HCT116 (cell line): ENCODE measurements at regions not wholly inside any gene's neighbourhood (a gene's known extent, or its start where the extent isn't known, plus 50 kb on each side); places are given as distances from the start of the nearest gene placed in this dataset.
"Not testable (repeated sequence)": the region's sequence is repeated elsewhere in the genome, so short reads cannot be mapped to it uniquely, and the experiment has no call there.

Source experiments
- ATAC-seq: fragments of 200-7000 bp; cut with Tn5 transposase; 2 replicates; pipeline ENCODE4 v1.9.1; 2020; ENCODE audit warnings: mild to moderate bottlenecking, moderate library complexity
- BruUV-seq: library from RNA; stranded (reverse); fragments of 400-500 nt; replicated peaks from 2 replicates; lab custom pipeline; 2021; lab: Mats Ljungman, UMichigan
- CTCF ChIA-PET: fragments of 300-600 bp; sonication (Branson Sonifier 250); formaldehyde crosslinking; loops from one replicate; lab custom pipeline; 2021; ENCODE audit warnings: antibody characterized with exemption; lab: Charles Lee
- POLR2A ChIA-PET: fragments of 300-600, 350-600 bp; sonication (Branson Sonifier 250); formaldehyde crosslinking; loops from one replicate; lab custom pipeline; 2021; ENCODE audit warnings: antibody characterized with exemption; lab: Charles Lee
- RAD21 ChIA-PET, 2 experiments: fragments of 300-600 bp; sonication (Branson Sonifier 250); formaldehyde crosslinking; loops; one replicate each; lab custom pipeline; 2023; ENCODE audit warnings: low total read pairs in 2 of 2; ENCODE audit not compliant: uncharacterized antibody in 2 of 2, unreplicated experiment in 2 of 2, low non-redundant PET in 1 of 2; lab: Charles Lee
- DNase-seq: peaks from one replicate; pipeline ENCODE4 v3.0.0-alpha.2; 2010; ENCODE audit warnings: low read depth, low spot score
- H2AFZ ChIP-seq: fragments of 200-600 bp; shearing (Covaris generic), sonication (generic); 2 replicates; pipeline ENCODE4 v1.6.1; 2017; ENCODE audit warnings: low read depth, mixed run types, mixed read lengths, antibody characterized with exemption, low read length; ENCODE audit not compliant: poor library complexity, severe bottlenecking
- H3K27ac ChIP-seq: 2 replicates; pipeline ENCODE4 v1.5.1; 2012; ENCODE audit warnings: low read depth, low read length
- H3K27me3 ChIP-seq: fragments of 200-600 bp; sonication (generic); 2 replicates; pipeline ENCODE4 v1.6.1; 2016; ENCODE audit warnings: mixed run types, low read length, mixed read lengths; ENCODE audit not compliant: insufficient read depth
- H3K36me3 ChIP-seq, 2 experiments: fragments of 200-500 bp in 1 of 2; fragments of 200-600 bp in 1 of 2; sonication (Bioruptor generic) in 1 of 2; sonication (generic) in 1 of 2; 2 replicates each; pipeline versions ENCODE4 v1.5.1 to v1.6.1; 2014 to 2016; ENCODE audit warnings: low read length in 2 of 2, inconsistent platforms in 1 of 2, mixed read lengths in 1 of 2, mixed run types in 1 of 2; ENCODE audit not compliant: insufficient read depth in 2 of 2, control insufficient read depth in 1 of 2
- H3K4me1 ChIP-seq, 2 experiments: fragments of 200-600 bp in 1 of 2; sonication (generic) in 1 of 2; 2 replicates each; pipeline versions ENCODE4 v1.5.1 to v1.6.1; 2012 to 2017; ENCODE audit warnings: low read length in 2 of 2, inconsistent platforms in 1 of 2, mild to moderate bottlenecking in 1 of 2, mixed read lengths in 1 of 2, mixed run types in 1 of 2, moderate library complexity in 1 of 2; ENCODE audit not compliant: insufficient read depth in 2 of 2, control insufficient read depth in 1 of 2
- H3K4me2 ChIP-seq: fragments of 200-600 bp; sonication (generic); 2 replicates; pipeline ENCODE4 v1.6.1; 2017; ENCODE audit warnings: mixed run types, low read length, mixed read lengths
- H3K4me3 ChIP-seq, 2 experiments: fragments of 200-600 bp in 1 of 2; sonication (generic) in 1 of 2; replicated peaks in 1 of 2; 2 replicates each; pipeline ENCODE4 v1.5.1; 2011 to 2016; ENCODE audit warnings: low read length in 2 of 2, control low read depth in 1 of 2, low read depth in 1 of 2, mild to moderate bottlenecking in 1 of 2, mixed read lengths in 1 of 2, mixed run types in 1 of 2
- H3K79me2 ChIP-seq: fragments of 200-600 bp; sonication (generic); 2 replicates; pipeline ENCODE4 v1.6.1; 2017; ENCODE audit warnings: mild to moderate bottlenecking, mixed run types, low read length, moderate library complexity, mixed read lengths; ENCODE audit not compliant: insufficient read depth
- H3K9ac ChIP-seq: fragments of 200-600 bp; sonication (generic); 2 replicates; pipeline ENCODE4 v1.6.1; 2016; ENCODE audit warnings: low read length, mixed read lengths
- H3K9me2 ChIP-seq: fragments of 200-600 bp; sonication (generic), shearing (Covaris generic); 2 replicates; pipeline ENCODE4 v1.6.1; 2017; ENCODE audit warnings: mixed run types, mild to moderate bottlenecking, moderate library complexity; ENCODE audit not compliant: insufficient read depth
- H3K9me3 ChIP-seq, 2 experiments: fragments of 200-500 bp in 1 of 2; fragments of 200-600 bp in 1 of 2; sonication (Bioruptor generic) in 1 of 2; sonication (generic) in 1 of 2; 2 replicates each; pipeline ENCODE4 v1.6.1; 2014 to 2017; ENCODE audit warnings: low read length in 2 of 2, mixed read lengths in 2 of 2, inconsistent platforms in 1 of 2, low read depth in 1 of 2, mild to moderate bottlenecking in 1 of 2, mixed run types in 1 of 2, moderate library complexity in 1 of 2; ENCODE audit not compliant: control insufficient read depth in 1 of 2, insufficient read depth in 1 of 2
- H4K20me1 ChIP-seq: fragments of 200-600 bp; sonication (generic), shearing (Covaris generic); 2 replicates; pipeline ENCODE4 v1.6.1; 2017; ENCODE audit warnings: mixed run types, mild to moderate bottlenecking, moderate library complexity; ENCODE audit not compliant: insufficient read depth
- intact Hi-C: fragments of 100-400 bp; cut with micrococcal nuclease; formaldehyde crosslinking; loops from 2 replicates; pipeline ENCODE4 v1.10.0; 2022

- CTCF ChIA-PET = not testable (repeated sequence)
These were observed 194.6 kb downstream of the TMEM121 start for GRCh38 chr14:105720852-105721601.

GRCh38 chr14:105721602-105721970 is 195.2 kb downstream of the TMEM121 start:
- CTCF ChIA-PET, H3K4me1 ChIP-seq, H3K27me3 ChIP-seq, BruUV-seq, H3K79me2 ChIP-seq, H4K20me1 ChIP-seq, H3K9me3 ChIP-seq, H3K9me2 ChIP-seq, ATAC-seq, H3K9ac ChIP-seq, H3K4me3 ChIP-seq, H3K36me3 ChIP-seq, H3K4me2 ChIP-seq, RAD21 ChIA-PET, DNase-seq, intact Hi-C loops, H2AFZ ChIP-seq, H3K27ac ChIP-seq, POLR2A ChIA-PET: not testable (repeated sequence)

More at GRCh38 chr14:105720852-105721601, 194.6 kb downstream of the TMEM121 start:
- H3K27me3 ChIP-seq, H3K4me3 ChIP-seq, H4K20me1 ChIP-seq, DNase-seq, H3K9me3 ChIP-seq, H3K4me2 ChIP-seq, H3K9me2 ChIP-seq, RAD21 ChIA-PET, H3K9ac ChIP-seq, BruUV-seq, intact Hi-C loops, POLR2A ChIA-PET, H2AFZ ChIP-seq, H3K79me2 ChIP-seq, H3K36me3 ChIP-seq, H3K27ac ChIP-seq, H3K4me1 ChIP-seq: not testable (repeated sequence)
- peak; percentile 33; the same call in 1 of the 2 replicates for ATAC-seq

- H3K79me2 ChIP-seq, H3K36me3 ChIP-seq, H3K4me1 ChIP-seq, H3K9me3 ChIP-seq, H3K4me2 ChIP-seq, DNase-seq, H3K4me3 ChIP-seq, H3K27me3 ChIP-seq, BruUV-seq, H2AFZ ChIP-seq, ATAC-seq, intact Hi-C loops, H3K9me2 ChIP-seq, H3K27ac ChIP-seq, CTCF ChIA-PET, H3K9ac ChIP-seq, POLR2A ChIA-PET, H4K20me1 ChIP-seq, RAD21 ChIA-PET: not testable (repeated sequence)
These were observed 195.8 kb downstream of the TMEM121 start for GRCh38 chr14:105721996-105722709.

DNA sequence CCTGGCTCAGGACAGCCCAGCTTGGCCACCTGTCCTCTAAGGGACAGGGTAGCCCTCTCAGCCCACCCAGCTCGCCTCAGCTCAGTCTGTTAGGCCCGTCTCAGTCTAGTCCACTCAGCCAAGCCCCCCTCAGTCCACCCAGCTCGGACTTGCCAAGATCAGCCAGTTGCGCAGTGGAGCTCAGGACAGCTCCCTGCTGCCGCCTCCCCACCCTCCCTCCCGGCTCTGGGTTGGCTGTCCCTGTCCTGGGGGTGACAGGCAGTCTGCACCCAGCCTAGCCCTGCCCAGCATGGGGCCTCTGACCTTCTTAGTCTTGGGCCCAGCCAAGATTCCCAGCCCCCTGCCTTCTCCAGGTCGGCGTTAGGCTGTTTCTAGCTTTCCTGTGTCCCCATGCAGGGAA is 196.9 kb downstream of the TMEM121 start:
- RAD21 ChIA-PET, DNase-seq, H3K4me1 ChIP-seq, H3K9me2 ChIP-seq, H3K4me3 ChIP-seq, intact Hi-C loops, H3K9ac ChIP-seq, H3K9me3 ChIP-seq, ATAC-seq, BruUV-seq, H3K36me3 ChIP-seq, H3K4me2 ChIP-seq, H2AFZ ChIP-seq, POLR2A ChIA-PET, H3K27ac ChIP-seq, H3K79me2 ChIP-seq, H3K27me3 ChIP-seq, H4K20me1 ChIP-seq, CTCF ChIA-PET: not testable (repeated sequence)
